ENCODE measurements at regions not wholly inside any gene's neighbourhood (a gene's known extent, or its start where the extent isn't known, plus 50 kb on each side); places are given as distances from the start of the nearest gene placed in this dataset.

DNA sequence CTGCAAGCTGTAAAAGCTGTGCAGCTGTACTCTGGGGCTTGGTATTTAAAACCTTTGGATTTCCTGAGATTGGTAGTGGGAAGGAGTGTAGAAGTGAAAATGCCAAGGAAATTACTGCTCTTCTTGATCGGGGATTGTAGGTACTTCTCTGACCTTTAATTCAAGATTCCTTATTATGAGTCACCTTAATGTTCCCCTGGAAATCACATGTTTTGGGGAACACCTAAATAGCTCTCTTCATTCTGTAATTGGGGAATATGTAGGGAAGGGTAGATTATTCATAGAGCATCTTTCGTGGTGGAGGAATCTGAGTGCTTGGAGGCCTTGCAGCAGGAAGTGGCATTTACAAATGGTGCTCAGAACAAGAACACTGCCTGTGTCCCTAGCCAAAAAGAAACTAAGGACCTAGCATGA, 137.8 kb downstream of the UCHL1 start:
- ChIA-PET CTCF (no interaction called here), POLR2A (no interaction called here)
- in situ Hi-C loops (cut with HindIII; ENCODE audit: low pct_unique_long_range_greater_than_20kb, low sequenced_read_pairs) (no loop called here), intact Hi-C loops (cut with micrococcal nuclease; ENCODE audit: unreplicated experiment) (no loop called here)
- Histone ChIP-seq H3K4me1 (ENCODE audit: control insufficient read depth, insufficient read depth, low read length) (no peaks in the 10 kb centered on the region), H3K27me3 (ENCODE audit: control insufficient read depth, insufficient read depth, low read length) (no peaks in the 10 kb centered on the region), H3K9me3 (ENCODE audit: control insufficient read depth, insufficient read depth, low read depth, low read length) (no peaks in the 10 kb centered on the region), H3K36me3 (ENCODE audit: control insufficient read depth, insufficient read depth, low read length) (no peaks in the 10 kb centered on the region), H3K4me3 (ENCODE audit: low read depth in 2 of 2, low read length in 2 of 2) (no peak overlapping the region), H3K27ac (ENCODE audit: low read length) (no peak overlapping the region)
- DNase-seq (ENCODE audit: low read depth, low spot score), result no peak
- BruUV-seq (replicated peaks), result no TSS peak
- TF ChIP-seq, protein P1, sequence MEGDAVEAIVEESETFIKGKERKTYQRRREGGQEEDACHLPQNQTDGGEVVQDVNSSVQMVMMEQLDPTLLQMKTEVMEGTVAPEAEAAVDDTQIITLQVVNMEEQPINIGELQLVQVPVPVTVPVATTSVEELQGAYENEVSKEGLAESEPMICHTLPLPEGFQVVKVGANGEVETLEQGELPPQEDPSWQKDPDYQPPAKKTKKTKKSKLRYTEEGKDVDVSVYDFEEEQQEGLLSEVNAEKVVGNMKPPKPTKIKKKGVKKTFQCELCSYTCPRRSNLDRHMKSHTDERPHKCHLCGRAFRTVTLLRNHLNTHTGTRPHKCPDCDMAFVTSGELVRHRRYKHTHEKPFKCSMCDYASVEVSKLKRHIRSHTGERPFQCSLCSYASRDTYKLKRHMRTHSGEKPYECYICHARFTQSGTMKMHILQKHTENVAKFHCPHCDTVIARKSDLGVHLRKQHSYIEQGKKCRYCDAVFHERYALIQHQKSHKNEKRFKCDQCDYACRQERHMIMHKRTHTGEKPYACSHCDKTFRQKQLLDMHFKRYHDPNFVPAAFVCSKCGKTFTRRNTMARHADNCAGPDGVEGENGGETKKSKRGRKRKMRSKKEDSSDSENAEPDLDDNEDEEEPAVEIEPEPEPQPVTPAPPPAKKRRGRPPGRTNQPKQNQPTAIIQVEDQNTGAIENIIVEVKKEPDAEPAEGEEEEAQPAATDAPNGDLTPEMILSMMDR (IDR thresholded peaks at IDR 0.05), result no peak
- TF ChIP-seq REST (IDR thresholded peaks at IDR 0.05; ENCODE audit: insufficient read depth in 1 of 2, low read depth in 2 of 2, low read length in 1 of 2), result no peak
- no peak for TF ChIP-seq POLR2AphosphoS5 (IDR thresholded peaks at IDR 0.05; ENCODE audit: low read depth, low read length)
- TF ChIP-seq SIN3A (IDR thresholded peaks at IDR 0.05; ENCODE audit: borderline replicate concordance, insufficient read depth, low read depth, low read length), result no peak
- TF ChIP-seq TCF7L2 (IDR thresholded peaks at IDR 0.05; ENCODE audit: low read depth, low read length), result no peak
- no peak for ATAC-seq

DNA sequence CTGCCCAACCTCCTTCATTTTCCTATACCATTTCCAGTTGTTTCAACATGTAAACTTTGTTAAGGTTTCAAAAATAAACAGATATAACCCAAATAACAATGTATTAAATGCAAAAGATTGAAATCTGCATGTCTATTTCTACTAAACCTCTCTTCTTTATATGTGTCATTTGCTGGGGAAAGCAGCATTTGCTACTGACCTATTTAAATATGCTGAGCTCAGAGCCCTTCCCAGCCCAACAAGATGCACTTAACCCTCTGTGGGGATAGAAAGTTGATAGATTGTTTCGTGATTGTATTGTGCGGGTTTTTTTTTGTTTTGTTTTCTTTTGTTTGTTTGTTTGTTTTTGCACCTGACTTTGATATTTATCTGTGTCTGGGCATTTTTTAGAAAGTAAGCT, 139.5 kb downstream of the UCHL1 start:
- intact Hi-C loops (cut with micrococcal nuclease; ENCODE audit: unreplicated experiment) (no loop called here), in situ Hi-C loops (cut with HindIII; ENCODE audit: low pct_unique_long_range_greater_than_20kb, low sequenced_read_pairs) (no loop called here)
- no TSS peak for BruUV-seq (replicated peaks)
- Histone ChIP-seq H3K27ac (ENCODE audit: low read length) (no peak overlapping the region), H3K27me3 (ENCODE audit: control insufficient read depth, insufficient read depth, low read length) (no peaks in the 10 kb centered on the region), H3K36me3 (ENCODE audit: control insufficient read depth, insufficient read depth, low read length) (no peaks in the 10 kb centered on the region), H3K4me1 (ENCODE audit: control insufficient read depth, insufficient read depth, low read length) (no peaks in the 10 kb centered on the region), H3K9me3 (ENCODE audit: control insufficient read depth, insufficient read depth, low read depth, low read length) (no peaks in the 10 kb centered on the region), H3K4me3 (ENCODE audit: low read depth in 2 of 2, low read length in 2 of 2) (no peak overlapping the region)
- POLR2A ChIA-PET, result no interaction called here
- ATAC-seq (no peak), DNase-seq (ENCODE audit: low read depth, low spot score) (no peak)
- CTCF ChIA-PET, result no interaction called here
- no peak for TF ChIP-seq TCF7L2 (IDR thresholded peaks at IDR 0.05; ENCODE audit: low read depth, low read length)
- no peak for TF ChIP-seq SIN3A (IDR thresholded peaks at IDR 0.05; ENCODE audit: borderline replicate concordance, insufficient read depth, low read depth, low read length)
- TF ChIP-seq POLR2AphosphoS5 (IDR thresholded peaks at IDR 0.05; ENCODE audit: low read depth, low read length), result no peak
- no peak for TF ChIP-seq REST (IDR thresholded peaks at IDR 0.05; ENCODE audit: insufficient read depth in 1 of 2, low read depth in 2 of 2, low read length in 1 of 2)
- TF ChIP-seq, protein P1 (IDR thresholded peaks at IDR 0.05), result no peak

All from Panc1 (cell line).